H9 (cell line): ENCODE measurements at regions not wholly inside any gene's neighbourhood (a gene's known extent, or its start where the extent isn't known, plus 50 kb on each side); places are given as distances from the start of the nearest gene placed in this dataset.
"Not testable (repeated sequence)": the region's sequence is repeated elsewhere in the genome, so short reads cannot be mapped to it uniquely, and the experiment has no call there.

Experiments used
- DNase-seq: peaks from one replicate; pipeline ENCODE4 v3.0.0-alpha.2; 2017
- H2AFZ ChIP-seq: one replicate; pipeline ENCODE4 v1.6.1; 2013; ENCODE audit warnings: mild to moderate bottlenecking, low read length, control low read depth, moderate library complexity
- H2AK5ac ChIP-seq: 2 replicates; pipeline ENCODE4 v1.6.1; 2013; ENCODE audit warnings: low read length, control low read depth, mixed read lengths; ENCODE audit not compliant: insufficient read length
- H2BK120ac ChIP-seq: one replicate; pipeline ENCODE4 v1.6.1; 2013; ENCODE audit warnings: low read depth, mild to moderate bottlenecking, low read length, control low read depth, inconsistent platforms; ENCODE audit not compliant: poor library complexity, severe bottlenecking
- H2BK12ac ChIP-seq: 2 replicates; pipeline ENCODE4 v1.6.1; 2013; ENCODE audit warnings: low read length, control low read depth, mixed read lengths, low read depth; ENCODE audit not compliant: insufficient read length
- H2BK15ac ChIP-seq: 2 replicates; pipeline ENCODE4 v1.6.1; 2013; ENCODE audit warnings: low read depth, low read length, control low read depth
- H2BK20ac ChIP-seq: one replicate; pipeline ENCODE4 v1.6.1; 2013; ENCODE audit warnings: low read depth, mild to moderate bottlenecking, low read length, control low read depth, inconsistent platforms; ENCODE audit not compliant: poor library complexity, severe bottlenecking
- H2BK5ac ChIP-seq: 2 replicates; pipeline ENCODE4 v1.6.1; 2013; ENCODE audit warnings: low read length, control low read depth, mixed read lengths; ENCODE audit not compliant: insufficient read length
- H3K14ac ChIP-seq: 2 replicates; pipeline ENCODE4 v1.6.1; 2013; ENCODE audit warnings: low read length, control low read depth; ENCODE audit not compliant: insufficient read depth
- H3K18ac ChIP-seq: 2 replicates; pipeline ENCODE4 v1.6.1; 2013; ENCODE audit warnings: low read depth, mild to moderate bottlenecking, mixed read lengths, low read length, control low read depth; ENCODE audit not compliant: insufficient read length
- H3K23ac ChIP-seq: 2 replicates; pipeline ENCODE4 v1.6.1; 2013; ENCODE audit warnings: low read length, control low read depth, mixed read lengths, low read depth; ENCODE audit not compliant: insufficient read length
- H3K23me2 ChIP-seq: 2 replicates; pipeline ENCODE4 v1.6.1; 2013; ENCODE audit warnings: low read depth, mild to moderate bottlenecking, mixed read lengths, low read length, control low read depth; ENCODE audit not compliant: insufficient read length, poor library complexity, severe bottlenecking
- H3K27ac ChIP-seq: 2 replicates; pipeline ENCODE4 v1.5.1; 2013; ENCODE audit warnings: low read length, control low read depth, mixed read lengths, low read depth; ENCODE audit not compliant: insufficient read length
- H3K27me3 ChIP-seq: 2 replicates; pipeline ENCODE4 v1.6.1; 2013; ENCODE audit warnings: low read length, control low read depth, inconsistent platforms; ENCODE audit not compliant: insufficient read depth
- H3K4ac ChIP-seq: 2 replicates; pipeline ENCODE4 v1.6.1; 2013; ENCODE audit warnings: low read depth, mild to moderate bottlenecking, control low read depth, inconsistent platforms, low read length, moderate library complexity
- H3K4me1 ChIP-seq: 2 replicates; pipeline ENCODE4 v1.6.1; 2013; ENCODE audit warnings: low read length, control low read depth, inconsistent platforms; ENCODE audit not compliant: insufficient read depth
- H3K4me2 ChIP-seq: 2 replicates; pipeline ENCODE4 v1.6.1; 2013; ENCODE audit warnings: low read length, control low read depth, mixed read lengths; ENCODE audit not compliant: insufficient read length, insufficient read depth
- H3K56ac ChIP-seq: 2 replicates; pipeline ENCODE4 v1.6.1; 2013; ENCODE audit warnings: low read depth, mild to moderate bottlenecking, mixed read lengths, low read length, control low read depth; ENCODE audit not compliant: insufficient read length
- H3K79me1 ChIP-seq: 2 replicates; pipeline ENCODE4 v1.6.1; 2013; ENCODE audit warnings: low read depth, mild to moderate bottlenecking, moderate library complexity, low read length, control low read depth, inconsistent platforms; ENCODE audit not compliant: insufficient read depth, poor library complexity, severe bottlenecking
- H3K79me2 ChIP-seq: 2 replicates; pipeline ENCODE4 v1.6.1; 2013; ENCODE audit warnings: low read length, control low read depth, inconsistent platforms; ENCODE audit not compliant: insufficient read depth
- H3K9ac ChIP-seq: 2 replicates; pipeline ENCODE4 v1.6.1; 2013; ENCODE audit warnings: low read length, control low read depth, mixed read lengths; ENCODE audit not compliant: insufficient read length; ENCODE audit errors: extremely low read depth
- H3K9me3 ChIP-seq: one replicate; pipeline ENCODE4 v1.6.1; 2013; ENCODE audit warnings: low read depth, low read length, inconsistent platforms; ENCODE audit not compliant: control insufficient read depth
- H3T11ph ChIP-seq: one replicate; pipeline ENCODE4 v1.6.1; 2013; ENCODE audit warnings: mild to moderate bottlenecking, low read length, control low read depth, inconsistent platforms
- H4K20me1 ChIP-seq: one replicate; pipeline ENCODE4 v1.6.1; 2013; ENCODE audit not compliant: control insufficient read depth, insufficient read length, insufficient read depth
- H4K5ac ChIP-seq: 2 replicates; pipeline ENCODE4 v1.6.1; 2013; ENCODE audit warnings: low read depth, mild to moderate bottlenecking, mixed read lengths, low read length, control low read depth; ENCODE audit not compliant: insufficient read length
- H4K8ac ChIP-seq: replicated peaks from 2 replicates; pipeline ENCODE4 v1.6.1; 2013; ENCODE audit warnings: low read length, control low read depth, mixed read lengths, low read depth; ENCODE audit not compliant: insufficient read length
- H4K91ac ChIP-seq: 2 replicates; pipeline ENCODE4 v1.6.1; 2013; ENCODE audit warnings: low read depth, mild to moderate bottlenecking, moderate library complexity, mixed read lengths, low read length, control low read depth; ENCODE audit not compliant: insufficient read length
- H3K27ac Mint-ChIP-seq, 3 experiments: 2 replicates in 2 of 3; 3 replicates in 1 of 3; pipeline ENCODE4 v1.8.0; 2020 to 2021; ENCODE audit warnings: mixed read lengths in 3 of 3, mild to moderate bottlenecking in 1 of 3, moderate library complexity in 1 of 3
- H3K27me3 Mint-ChIP-seq: 2 replicates; pipeline ENCODE4 v1.8.0; 2021; ENCODE audit warnings: low read depth, mild to moderate bottlenecking, moderate library complexity, mixed read lengths
- H3K36me3 Mint-ChIP-seq, 3 experiments: 2 replicates in 2 of 3; 3 replicates in 1 of 3; pipeline ENCODE4 v1.8.0; 2020 to 2021; ENCODE audit warnings: low read depth in 3 of 3, mixed read lengths in 3 of 3; ENCODE audit not compliant: insufficient read depth in 1 of 3
- H3K4me1 Mint-ChIP-seq, 2 experiments: 2 replicates each; pipeline ENCODE4 v1.8.0; 2020; ENCODE audit warnings: mixed read lengths in 2 of 2
- H3K4me3 Mint-ChIP-seq, 2 experiments: 2 replicates in 1 of 2; 3 replicates in 1 of 2; pipeline ENCODE4 v1.8.0; 2020 to 2021; ENCODE audit warnings: mild to moderate bottlenecking in 2 of 2, mixed read lengths in 2 of 2, moderate library complexity in 1 of 2
- H3K9me3 Mint-ChIP-seq, 2 experiments: 2 replicates in 1 of 2; 3 replicates in 1 of 2; pipeline ENCODE4 v1.8.0; 2020; ENCODE audit warnings: mild to moderate bottlenecking in 2 of 2, mixed read lengths in 2 of 2, moderate library complexity in 1 of 2
- WGBS: extraction: QIAGEN DNeasy Blood & Tissue Kit; methylation state at CpG from one replicate; pipeline ENCODE4 v1.1.7; 2013; ENCODE audit warnings: missing lambda C conversion rate, low lambda C conversion rate, mixed read lengths; ENCODE audit not compliant: insufficient read length; ENCODE audit errors: extremely low coverage; 5-methylcytosine and 5-hydroxymethylcytosine counted together

DNA sequence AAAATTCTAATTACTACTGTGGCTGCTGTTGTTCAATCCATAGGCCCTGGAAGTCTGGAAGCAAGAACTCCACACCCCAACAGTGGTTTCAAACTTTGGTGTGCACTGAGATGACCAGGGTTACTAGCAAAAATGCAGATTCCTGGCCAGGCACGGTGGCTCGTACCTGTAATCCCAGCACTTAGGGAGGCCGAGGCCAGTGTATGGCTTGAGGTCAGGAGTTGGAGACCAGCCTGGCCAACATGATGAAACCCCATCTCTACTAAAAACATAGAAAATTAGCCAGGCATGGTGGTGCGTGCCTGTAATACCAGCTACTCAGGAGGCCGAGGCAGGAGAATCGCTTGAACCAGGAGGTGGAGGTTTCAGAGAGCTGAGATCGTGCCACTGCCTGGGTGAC, 172.2 kb downstream of the OR4M2 start:
- H3K4me3 Mint-ChIP-seq, H3K79me1 ChIP-seq, H3K27ac ChIP-seq, H3K79me2 ChIP-seq, H3K23me2 ChIP-seq, H2BK20ac ChIP-seq, H2BK120ac ChIP-seq, H3K4me2 ChIP-seq, H2BK5ac ChIP-seq, H2AK5ac ChIP-seq, H3K14ac ChIP-seq, H2AFZ ChIP-seq, H4K91ac ChIP-seq, DNase-seq, H3T11ph ChIP-seq, H4K8ac ChIP-seq, H3K4me1 Mint-ChIP-seq, H2BK12ac ChIP-seq, H4K5ac ChIP-seq, H3K27me3 ChIP-seq, H3K27ac Mint-ChIP-seq, H2BK15ac ChIP-seq, H3K4me1 ChIP-seq, H3K4ac ChIP-seq, H4K20me1 ChIP-seq, H3K23ac ChIP-seq, H3K56ac ChIP-seq, H3K18ac ChIP-seq, H3K9ac ChIP-seq: not testable (repeated sequence)
- peaks cover 29 to 83% (median 70%) of the 10 kb centered on the region in 3 experiments for H3K36me3 Mint-ChIP-seq
- peaks cover 15% of the 10 kb centered on the region for H3K27me3 Mint-ChIP-seq
- peaks cover 97 to 98% of the 10 kb centered on the region in 2 experiments for H3K9me3 Mint-ChIP-seq
- H3K9me3 ChIP-seq = peaks cover 91% of the 10 kb centered on the region
- WGBS = no CpG with 5 or more reads among the region's 7 CpGs

DNA sequence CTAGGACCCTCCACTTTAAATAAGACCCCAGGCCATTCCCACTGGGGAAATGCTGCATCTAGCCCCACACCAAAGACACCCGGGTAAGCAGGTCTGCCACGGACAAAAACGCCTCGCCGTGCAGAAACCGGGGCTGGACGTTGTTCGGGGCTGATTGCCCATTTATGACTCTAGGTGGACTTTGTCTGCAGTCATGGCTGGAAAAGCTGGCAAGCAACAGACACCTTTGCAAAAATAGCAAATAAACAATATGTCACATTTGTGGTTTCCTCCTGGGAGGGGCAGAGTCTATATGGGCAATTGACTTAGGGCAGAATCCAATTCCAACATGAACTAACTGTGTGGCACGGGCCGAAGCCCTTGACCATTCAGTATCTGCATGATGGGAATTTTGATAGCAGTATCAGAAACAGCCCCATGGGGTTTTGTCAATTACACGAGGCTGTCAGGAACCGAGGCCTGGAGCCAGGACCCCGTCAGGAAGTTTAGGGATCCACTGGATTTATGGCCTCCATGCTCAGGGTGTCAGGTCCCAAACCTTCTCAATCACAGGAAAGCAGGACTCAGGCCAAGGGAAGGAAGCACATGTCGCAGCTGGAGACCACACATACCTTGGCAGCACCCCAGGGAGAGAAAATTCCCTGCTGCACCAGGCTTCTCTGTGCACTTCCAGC, 172.8 kb downstream of the OR4M2 start:
- not testable (repeated sequence) for H3K4ac ChIP-seq, H3K27me3 ChIP-seq, H3K23ac ChIP-seq, H3T11ph ChIP-seq, H3K27ac Mint-ChIP-seq, H3K4me1 ChIP-seq, DNase-seq, H3K23me2 ChIP-seq, H2BK20ac ChIP-seq, H2BK5ac ChIP-seq, H4K20me1 ChIP-seq, H2BK15ac ChIP-seq, H4K8ac ChIP-seq, H2BK12ac ChIP-seq, H2AK5ac ChIP-seq, H3K9ac ChIP-seq, H3K27ac ChIP-seq, H3K4me1 Mint-ChIP-seq, H3K4me3 Mint-ChIP-seq, H3K14ac ChIP-seq, H3K56ac ChIP-seq, H2AFZ ChIP-seq, H3K79me2 ChIP-seq, H3K18ac ChIP-seq, H2BK120ac ChIP-seq, H4K5ac ChIP-seq, H4K91ac ChIP-seq, H3K79me1 ChIP-seq, H3K4me2 ChIP-seq
- H3K9me3 ChIP-seq = peaks cover 85% of the 10 kb centered on the region
- peaks cover 27 to 77% (median 64%) of the 10 kb centered on the region in 3 experiments for H3K36me3 Mint-ChIP-seq
- H3K9me3 Mint-ChIP-seq = peaks cover 91 to 92% of the 10 kb centered on the region in 2 experiments
- H3K27me3 Mint-ChIP-seq = peaks cover 15% of the 10 kb centered on the region
- no CpG with 5 or more reads among the region's 14 CpGs for WGBS
